ENCODE measurements at regions not wholly inside any gene's neighbourhood (a gene's known extent, or its start where the extent isn't known, plus 50 kb on each side); places are given as distances from the start of the nearest gene placed in this dataset.
A peak's percentile ranks its signal among the peaks of the same experiment; 100 is the strongest.

DNA sequence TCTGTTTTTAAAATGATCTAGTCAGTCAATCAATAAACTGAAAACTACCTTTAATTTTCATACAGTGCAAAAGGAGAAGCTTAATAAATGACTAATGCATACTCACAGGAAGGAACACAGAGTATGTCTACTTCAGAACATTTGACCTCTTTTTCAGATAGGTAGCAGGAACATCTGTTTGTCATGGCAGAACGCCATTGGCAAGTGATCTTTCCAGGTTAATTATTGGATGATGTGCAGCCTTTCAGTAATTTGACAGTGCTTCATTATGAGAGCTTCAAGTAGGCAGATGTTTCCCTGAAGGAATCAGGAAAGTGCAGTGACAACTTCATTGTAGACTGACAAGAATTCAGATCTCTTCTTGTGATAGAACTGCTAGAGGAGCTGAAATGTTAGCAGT is 325.0 kb downstream of the OTOL1 start:
- TF ChIP-seq, protein P1, sequence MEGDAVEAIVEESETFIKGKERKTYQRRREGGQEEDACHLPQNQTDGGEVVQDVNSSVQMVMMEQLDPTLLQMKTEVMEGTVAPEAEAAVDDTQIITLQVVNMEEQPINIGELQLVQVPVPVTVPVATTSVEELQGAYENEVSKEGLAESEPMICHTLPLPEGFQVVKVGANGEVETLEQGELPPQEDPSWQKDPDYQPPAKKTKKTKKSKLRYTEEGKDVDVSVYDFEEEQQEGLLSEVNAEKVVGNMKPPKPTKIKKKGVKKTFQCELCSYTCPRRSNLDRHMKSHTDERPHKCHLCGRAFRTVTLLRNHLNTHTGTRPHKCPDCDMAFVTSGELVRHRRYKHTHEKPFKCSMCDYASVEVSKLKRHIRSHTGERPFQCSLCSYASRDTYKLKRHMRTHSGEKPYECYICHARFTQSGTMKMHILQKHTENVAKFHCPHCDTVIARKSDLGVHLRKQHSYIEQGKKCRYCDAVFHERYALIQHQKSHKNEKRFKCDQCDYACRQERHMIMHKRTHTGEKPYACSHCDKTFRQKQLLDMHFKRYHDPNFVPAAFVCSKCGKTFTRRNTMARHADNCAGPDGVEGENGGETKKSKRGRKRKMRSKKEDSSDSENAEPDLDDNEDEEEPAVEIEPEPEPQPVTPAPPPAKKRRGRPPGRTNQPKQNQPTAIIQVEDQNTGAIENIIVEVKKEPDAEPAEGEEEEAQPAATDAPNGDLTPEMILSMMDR (IDR thresholded peaks at IDR 0.05; ENCODE audit: low read depth, low read length), result no peak
- H3K9me3 ChIP-seq (ENCODE audit: severe bottlenecking), result no peaks in the 10 kb centered on the region
- no peak for DNase-seq
- no peak overlapping the region for H3K4me3 ChIP-seq (ENCODE audit: low read depth, low read length)
- no peak overlapping the region for H3K27ac ChIP-seq
- H3K27me3 ChIP-seq (ENCODE audit: insufficient read depth, low read depth, severe bottlenecking), result no peaks in the 10 kb centered on the region
- no peaks in the 10 kb centered on the region for H3K36me3 ChIP-seq

DNA sequence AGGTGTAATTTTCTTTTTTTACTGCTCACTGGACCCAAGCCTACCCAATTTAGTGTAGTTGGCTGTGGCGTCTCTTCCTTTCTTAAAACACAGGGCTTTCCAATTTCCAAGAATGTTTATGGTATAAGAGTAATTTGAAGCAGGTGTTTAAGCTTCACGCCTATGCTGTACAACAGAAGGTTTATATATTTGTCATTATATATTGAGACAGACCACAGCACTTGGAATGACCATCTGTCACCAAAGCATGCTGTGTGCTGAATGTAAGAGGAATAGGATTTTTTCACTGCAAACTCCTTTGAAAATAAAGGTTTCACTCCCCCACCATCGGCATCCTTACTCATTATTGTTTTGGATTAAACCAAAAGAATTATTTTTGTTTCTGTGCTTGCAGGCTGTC is 325.7 kb downstream of the OTOL1 start:
- Histone ChIP-seq H3K27me3 (ENCODE audit: insufficient read depth, low read depth, severe bottlenecking) (no peaks in the 10 kb centered on the region), H3K9me3 (ENCODE audit: severe bottlenecking) (no peaks in the 10 kb centered on the region), H3K36me3 (no peaks in the 10 kb centered on the region), H3K27ac (no peak overlapping the region), H3K4me3 (ENCODE audit: low read depth, low read length) (no peak overlapping the region)
- DNase-seq, result no peak
- TF ChIP-seq, protein P1 (IDR thresholded peaks at IDR 0.05; ENCODE audit: low read depth, low read length), result no peak

DNA sequence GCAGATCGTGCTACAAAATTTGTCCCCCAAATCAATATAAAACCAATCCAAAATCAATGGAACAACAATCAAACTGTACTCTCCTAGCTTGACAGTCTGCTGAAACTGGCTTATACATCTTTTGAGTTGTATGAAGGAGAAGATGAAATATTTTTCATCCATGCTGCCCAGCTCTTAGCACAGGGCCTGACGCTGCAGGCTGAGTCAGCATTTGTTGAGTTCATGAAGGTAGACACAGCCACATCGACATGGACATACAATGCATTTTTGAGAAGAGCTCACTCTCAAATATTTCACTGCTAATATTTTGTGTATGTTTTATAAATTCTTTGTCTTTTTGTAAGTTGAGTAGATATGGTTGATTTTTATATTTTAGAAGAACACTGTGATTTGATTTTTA is 327.3 kb downstream of the OTOL1 start:
- no peaks in the 10 kb centered on the region for H3K36me3 ChIP-seq
- no peak overlapping the region for H3K4me3 ChIP-seq (ENCODE audit: low read depth, low read length)
- TF ChIP-seq, protein P1 (IDR thresholded peaks at IDR 0.05; ENCODE audit: low read depth, low read length), result no peak
- no peak overlapping the region for H3K27ac ChIP-seq
- no peak for DNase-seq
- no peaks in the 10 kb centered on the region for H3K27me3 ChIP-seq (ENCODE audit: insufficient read depth, low read depth, severe bottlenecking)
- no peaks in the 10 kb centered on the region for H3K9me3 ChIP-seq (ENCODE audit: severe bottlenecking)

DNA sequence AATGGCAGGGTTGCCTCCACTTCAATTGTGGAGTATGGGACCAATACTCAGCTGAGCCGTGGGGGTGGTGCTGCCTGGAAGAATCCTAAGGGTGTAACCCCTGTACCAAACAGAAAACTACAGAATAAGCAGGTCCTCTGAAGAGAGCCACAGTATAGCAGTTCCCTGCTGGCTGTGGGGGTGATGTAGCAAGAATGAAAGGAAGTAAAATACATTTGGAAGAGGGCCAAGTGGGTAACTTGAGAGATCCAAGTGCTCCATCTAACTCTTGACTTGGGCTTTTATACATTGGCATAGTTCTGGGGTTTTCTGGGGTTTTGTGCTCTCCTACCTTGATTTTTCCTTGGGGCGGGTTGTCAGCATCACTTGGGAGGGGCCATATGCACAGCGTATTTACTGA is 341.4 kb downstream of the OTOL1 start:
- Histone ChIP-seq H3K27me3 (ENCODE audit: insufficient read depth, low read depth, severe bottlenecking) (no peaks in the 10 kb centered on the region), H3K36me3 (no peaks in the 10 kb centered on the region), H3K27ac (no peak overlapping the region), H3K9me3 (ENCODE audit: severe bottlenecking) (no peaks in the 10 kb centered on the region), H3K4me3 (ENCODE audit: low read depth, low read length) (no peak overlapping the region)
- TF ChIP-seq, protein P1 (IDR thresholded peaks at IDR 0.05; ENCODE audit: low read depth, low read length), result no peak
- DNase-seq, result no peak

DNA sequence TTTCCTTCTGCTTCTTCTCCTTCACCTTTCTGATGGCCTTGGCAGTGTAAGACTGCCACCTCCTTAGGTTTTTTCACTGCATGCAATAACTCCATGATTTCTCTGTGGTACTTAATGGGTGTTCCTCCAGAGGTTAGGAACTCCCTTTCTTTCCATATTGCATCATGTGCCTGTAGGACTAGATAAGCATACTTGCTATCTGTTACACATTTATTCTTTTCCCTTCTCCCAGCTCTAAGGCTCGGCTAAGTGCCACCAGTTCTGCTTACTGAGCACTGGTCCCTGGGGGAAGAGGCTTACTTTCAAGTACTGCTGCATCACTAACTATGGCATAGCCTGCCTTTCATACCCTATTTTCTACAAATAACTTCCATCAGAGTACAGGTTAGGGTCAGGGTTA is 351.8 kb downstream of the OTOL1 start:
- no peaks in the 10 kb centered on the region for H3K9me3 ChIP-seq (ENCODE audit: severe bottlenecking)
- TF ChIP-seq, protein P1 (IDR thresholded peaks at IDR 0.05; ENCODE audit: low read depth, low read length), result no peak
- H3K27me3 ChIP-seq (ENCODE audit: insufficient read depth, low read depth, severe bottlenecking), result no peaks in the 10 kb centered on the region
- H3K4me3 ChIP-seq (ENCODE audit: low read depth, low read length), result no peak overlapping the region
- DNase-seq, result no peak
- no peak overlapping the region for H3K27ac ChIP-seq
- no peaks in the 10 kb centered on the region for H3K36me3 ChIP-seq

DNA sequence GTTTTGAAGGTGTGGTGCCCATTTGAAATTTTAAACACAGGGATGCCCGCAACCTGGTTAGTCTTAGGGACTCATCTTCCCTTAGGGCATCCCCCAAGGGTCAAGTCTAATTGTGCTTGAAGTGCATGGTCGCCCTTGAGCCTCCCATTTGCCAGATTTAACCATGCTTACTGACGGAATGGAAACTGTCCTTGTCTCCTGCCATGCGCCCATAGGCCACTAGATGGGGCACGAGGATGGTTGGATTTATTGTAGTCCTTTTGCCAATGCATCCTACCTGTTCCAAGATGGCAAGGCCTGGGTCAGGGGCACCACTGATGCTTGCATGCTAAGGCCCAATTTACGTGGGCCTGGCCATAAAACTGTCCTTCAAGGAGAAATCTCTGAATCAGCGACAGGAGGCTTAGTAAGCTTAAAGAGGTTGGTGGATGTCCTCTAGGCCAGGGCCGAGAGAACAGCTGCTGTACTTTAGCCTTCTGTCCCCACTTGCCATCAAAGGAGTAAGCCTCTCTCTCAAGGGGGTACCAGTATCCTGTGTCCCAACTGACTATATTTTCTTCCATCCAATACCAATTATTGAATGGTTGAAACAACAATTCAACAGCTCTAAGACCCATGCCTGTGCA is 355.4 kb downstream of the OTOL1 start:
- Histone ChIP-seq H3K27ac (no peak overlapping the region), H3K36me3 (no peaks in the 10 kb centered on the region), H3K4me3 (ENCODE audit: low read depth, low read length) (no peak overlapping the region), H3K9me3 (ENCODE audit: severe bottlenecking) (no peaks in the 10 kb centered on the region), H3K27me3 (ENCODE audit: insufficient read depth, low read depth, severe bottlenecking) (no peaks in the 10 kb centered on the region)
- peak; percentile 59 for DNase-seq
- TF ChIP-seq, protein P1 (IDR thresholded peaks at IDR 0.05; ENCODE audit: low read depth, low read length), result peak; percentile 81
